Type B pancreatic cell (in vitro differentiated cells): ENCODE measurements at regions not wholly inside any gene's neighbourhood (a gene's known extent, or its start where the extent isn't known, plus 50 kb on each side); places are given as distances from the start of the nearest gene placed in this dataset.

Experiments
- DNase-seq: peaks from one replicate; pipeline ENCODE4 v3.0.0; 2021; ENCODE audit warnings: mixed read lengths; ENCODE audit not compliant: unreplicated experiment; ENCODE audit errors: extremely low spot score
- H3K27ac Mint-ChIP-seq: 2 replicates; pipeline ENCODE4 v1.8.0; 2021; ENCODE audit warnings: mild to moderate bottlenecking, mixed read lengths
- H3K27me3 Mint-ChIP-seq: 2 replicates; pipeline ENCODE4 v1.8.0; 2021; ENCODE audit warnings: mixed read lengths
- H3K36me3 Mint-ChIP-seq: 2 replicates; pipeline ENCODE4 v1.8.0; 2021; ENCODE audit warnings: mixed read lengths
- H3K4me1 Mint-ChIP-seq: one replicate; pipeline ENCODE4 v1.8.0; 2021; ENCODE audit warnings: mixed read lengths; ENCODE audit not compliant: unreplicated experiment
- H3K4me3 Mint-ChIP-seq: 2 replicates; pipeline ENCODE4 v1.8.0; 2021; ENCODE audit warnings: mild to moderate bottlenecking, mixed read lengths
- H3K9me3 Mint-ChIP-seq: 2 replicates; pipeline ENCODE4 v1.8.0; 2021; ENCODE audit warnings: mixed read lengths
- TF ChIP-seq, protein P1 (sequence below): fragments of 200-600 bp; sonication (generic); conservative IDR thresholded peaks from 2 replicates; pipeline ENCODE4 v1.5.0; 2021; ENCODE audit warnings: antibody characterized with exemption, mild to moderate bottlenecking

GRCh38 chr9:80447876-80448275, 876.1 kb downstream of the TLE4 start:
- DNase-seq, result no peak
- Mint-ChIP-seq H3K27ac (no peak overlapping the region), H3K27me3 (no peaks in the 10 kb centered on the region), H3K4me1 (no peaks in the 10 kb centered on the region), H3K36me3 (no peaks in the 10 kb centered on the region), H3K9me3 (peaks cover 5% of the 10 kb centered on the region), H3K4me3 (no peak overlapping the region)
- TF ChIP-seq, protein P1, sequence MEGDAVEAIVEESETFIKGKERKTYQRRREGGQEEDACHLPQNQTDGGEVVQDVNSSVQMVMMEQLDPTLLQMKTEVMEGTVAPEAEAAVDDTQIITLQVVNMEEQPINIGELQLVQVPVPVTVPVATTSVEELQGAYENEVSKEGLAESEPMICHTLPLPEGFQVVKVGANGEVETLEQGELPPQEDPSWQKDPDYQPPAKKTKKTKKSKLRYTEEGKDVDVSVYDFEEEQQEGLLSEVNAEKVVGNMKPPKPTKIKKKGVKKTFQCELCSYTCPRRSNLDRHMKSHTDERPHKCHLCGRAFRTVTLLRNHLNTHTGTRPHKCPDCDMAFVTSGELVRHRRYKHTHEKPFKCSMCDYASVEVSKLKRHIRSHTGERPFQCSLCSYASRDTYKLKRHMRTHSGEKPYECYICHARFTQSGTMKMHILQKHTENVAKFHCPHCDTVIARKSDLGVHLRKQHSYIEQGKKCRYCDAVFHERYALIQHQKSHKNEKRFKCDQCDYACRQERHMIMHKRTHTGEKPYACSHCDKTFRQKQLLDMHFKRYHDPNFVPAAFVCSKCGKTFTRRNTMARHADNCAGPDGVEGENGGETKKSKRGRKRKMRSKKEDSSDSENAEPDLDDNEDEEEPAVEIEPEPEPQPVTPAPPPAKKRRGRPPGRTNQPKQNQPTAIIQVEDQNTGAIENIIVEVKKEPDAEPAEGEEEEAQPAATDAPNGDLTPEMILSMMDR, result no peak

GRCh38 chr9:80440724-80441123, 869.0 kb downstream of the TLE4 start:
- no peak overlapping the region for H3K4me3 Mint-ChIP-seq
- H3K27ac Mint-ChIP-seq, result no peak overlapping the region
- no peaks in the 10 kb centered on the region for H3K36me3 Mint-ChIP-seq
- H3K27me3 Mint-ChIP-seq, result peaks cover 14% of the 10 kb centered on the region
- TF ChIP-seq, protein P1, result no peak
- no peaks in the 10 kb centered on the region for H3K4me1 Mint-ChIP-seq
- no peak for DNase-seq
- no peaks in the 10 kb centered on the region for H3K9me3 Mint-ChIP-seq

GRCh38 chr9:80437825-80438224, 866.1 kb downstream of the TLE4 start:
- Mint-ChIP-seq H3K36me3 (no peaks in the 10 kb centered on the region), H3K4me1 (no peaks in the 10 kb centered on the region)

DNA sequence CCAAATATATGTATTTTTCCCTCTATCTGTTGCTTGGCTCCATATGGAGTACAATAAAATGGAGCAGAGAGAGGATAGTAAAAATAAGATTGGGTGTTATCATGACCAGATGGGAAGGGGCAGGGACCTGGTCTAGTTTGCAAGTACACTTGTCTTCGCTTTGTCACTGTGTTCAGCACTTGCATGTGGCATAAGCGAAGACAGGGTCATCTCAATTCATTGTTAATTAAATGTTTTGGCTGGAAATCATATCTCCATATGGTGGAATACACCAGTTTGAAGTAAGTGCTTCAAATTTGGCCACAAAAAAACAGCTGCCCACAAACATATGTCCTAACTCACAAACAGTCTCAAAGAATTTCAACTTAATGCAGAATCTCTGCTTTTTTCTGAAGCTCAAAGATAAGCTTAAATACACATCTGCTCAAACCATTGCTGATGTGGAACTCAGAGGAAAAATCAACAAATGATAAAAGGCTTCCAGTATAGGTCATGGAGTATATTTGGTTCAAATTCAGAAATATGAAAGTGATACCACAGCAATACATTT, 865.4 kb downstream of the TLE4 start:
- H3K9me3 Mint-ChIP-seq, result no peaks in the 10 kb centered on the region
- H3K27ac Mint-ChIP-seq, result no peak overlapping the region
- H3K36me3 Mint-ChIP-seq, result no peaks in the 10 kb centered on the region
- no peak overlapping the region for H3K4me3 Mint-ChIP-seq
- no peak for DNase-seq
- H3K4me1 Mint-ChIP-seq, result no peaks in the 10 kb centered on the region
- H3K27me3 Mint-ChIP-seq, result peaks cover 24% of the 10 kb centered on the region
- TF ChIP-seq, protein P1, result no peak

More at GRCh38 chr9:80437825-80438224, 866.1 kb downstream of the TLE4 start:
- TF ChIP-seq, protein P1, result no peak
- Mint-ChIP-seq H3K4me3 (no peak overlapping the region), H3K27me3 (peaks cover 21% of the 10 kb centered on the region), H3K9me3 (no peaks in the 10 kb centered on the region), H3K27ac (no peak overlapping the region)
- no peak for DNase-seq

- TF ChIP-seq, protein P1, result no peak
- peaks cover 24% of the 10 kb centered on the region for H3K27me3 Mint-ChIP-seq
- H3K27ac Mint-ChIP-seq, result no peak overlapping the region
- H3K9me3 Mint-ChIP-seq, result no peaks in the 10 kb centered on the region
- DNase-seq, result no peak
- H3K36me3 Mint-ChIP-seq, result no peaks in the 10 kb centered on the region
- H3K4me1 Mint-ChIP-seq, result no peaks in the 10 kb centered on the region
- no peak overlapping the region for H3K4me3 Mint-ChIP-seq
These were observed 863.8 kb downstream of the TLE4 start for GRCh38 chr9:80435591-80435990.

DNA sequence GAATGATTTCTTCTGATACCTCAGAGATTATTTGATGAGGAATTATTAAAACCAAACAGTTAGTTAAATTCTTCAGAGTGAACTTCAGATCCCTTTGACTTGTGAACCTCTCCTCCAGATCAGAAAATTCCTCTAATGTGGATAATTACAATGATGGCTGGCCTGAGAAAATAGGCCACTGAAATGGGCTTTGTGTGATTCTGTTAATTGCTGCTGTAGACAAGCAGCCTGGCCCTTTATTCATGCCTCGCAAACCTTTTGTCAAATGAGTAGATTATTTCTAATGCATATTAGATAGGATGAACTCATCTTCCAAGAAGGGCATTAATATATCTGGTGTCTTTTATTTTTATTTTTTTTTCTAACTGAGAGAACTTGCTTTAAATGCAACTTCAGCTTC, 855.2 kb downstream of the TLE4 start:
- Mint-ChIP-seq H3K4me3 (no peak overlapping the region), H3K27ac (no peak overlapping the region), H3K27me3 (peaks cover 3% of the 10 kb centered on the region), H3K36me3 (no peaks in the 10 kb centered on the region), H3K4me1 (no peaks in the 10 kb centered on the region), H3K9me3 (peaks cover 5% of the 10 kb centered on the region)
- TF ChIP-seq, protein P1, result no peak
- no peak for DNase-seq
